Loucy (cell line): ENCODE measurements at regions not wholly inside any gene's neighbourhood (a gene's known extent, or its start where the extent isn't known, plus 50 kb on each side); places are given as distances from the start of the nearest gene placed in this dataset.

Experiments used
- EZH2phosphoT487 ChIP-seq: fragments of 200-600 bp; IDR thresholded peaks from 2 replicates; pipeline ENCODE4 v1.6.1; 2018; ENCODE audit warnings: antibody characterized with exemption, mild to moderate bottlenecking, moderate library complexity, borderline replicate concordance
- TF ChIP-seq, protein P1 (sequence below): fragments of 200-600 bp; sonication (generic); conservative IDR thresholded peaks from 2 replicates; pipeline ENCODE4 v1.5.1; 2014; ENCODE audit warnings: mild to moderate bottlenecking, antibody characterized with exemption, low read length

GRCh38 chr9:129285382-129285781 lies 107.3 kb upstream of the IER5L start:
- TF ChIP-seq, protein P1, sequence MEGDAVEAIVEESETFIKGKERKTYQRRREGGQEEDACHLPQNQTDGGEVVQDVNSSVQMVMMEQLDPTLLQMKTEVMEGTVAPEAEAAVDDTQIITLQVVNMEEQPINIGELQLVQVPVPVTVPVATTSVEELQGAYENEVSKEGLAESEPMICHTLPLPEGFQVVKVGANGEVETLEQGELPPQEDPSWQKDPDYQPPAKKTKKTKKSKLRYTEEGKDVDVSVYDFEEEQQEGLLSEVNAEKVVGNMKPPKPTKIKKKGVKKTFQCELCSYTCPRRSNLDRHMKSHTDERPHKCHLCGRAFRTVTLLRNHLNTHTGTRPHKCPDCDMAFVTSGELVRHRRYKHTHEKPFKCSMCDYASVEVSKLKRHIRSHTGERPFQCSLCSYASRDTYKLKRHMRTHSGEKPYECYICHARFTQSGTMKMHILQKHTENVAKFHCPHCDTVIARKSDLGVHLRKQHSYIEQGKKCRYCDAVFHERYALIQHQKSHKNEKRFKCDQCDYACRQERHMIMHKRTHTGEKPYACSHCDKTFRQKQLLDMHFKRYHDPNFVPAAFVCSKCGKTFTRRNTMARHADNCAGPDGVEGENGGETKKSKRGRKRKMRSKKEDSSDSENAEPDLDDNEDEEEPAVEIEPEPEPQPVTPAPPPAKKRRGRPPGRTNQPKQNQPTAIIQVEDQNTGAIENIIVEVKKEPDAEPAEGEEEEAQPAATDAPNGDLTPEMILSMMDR, result no peak
- no peak for TF ChIP-seq EZH2phosphoT487
